HUES6 (cell line): ENCODE measurements at regions not wholly inside any gene's neighbourhood (a gene's known extent, or its start where the extent isn't known, plus 50 kb on each side); places are given as distances from the start of the nearest gene placed in this dataset.

ENCODE experiments used
- H3K27ac ChIP-seq: 2 replicates; pipeline ENCODE4 v1.7.0; 2013; ENCODE audit warnings: low read depth, mild to moderate bottlenecking, low read length, inconsistent platforms
- H3K27me3 ChIP-seq: 2 replicates; pipeline ENCODE4 v1.6.1; 2013; ENCODE audit warnings: low read length; ENCODE audit not compliant: control insufficient read depth, insufficient read depth
- H3K36me3 ChIP-seq: 2 replicates; pipeline ENCODE4 v1.6.1; 2013; ENCODE audit warnings: low read length; ENCODE audit not compliant: control insufficient read depth, insufficient read depth
- H3K4me1 ChIP-seq: 2 replicates; pipeline ENCODE4 v1.6.1; 2013; ENCODE audit warnings: low read length; ENCODE audit not compliant: control insufficient read depth, insufficient read depth
- H3K4me3 ChIP-seq: 2 replicates; pipeline ENCODE4 v1.5.1; 2013; ENCODE audit warnings: low read depth, low read length
- H3K9ac ChIP-seq: one replicate; pipeline ENCODE4 v1.6.1; 2013; ENCODE audit warnings: mild to moderate bottlenecking, low read length
- H3K9me3 ChIP-seq: 2 replicates; pipeline ENCODE4 v1.6.1; 2013; ENCODE audit warnings: low read depth, low read length; ENCODE audit not compliant: control insufficient read depth, insufficient read depth

DNA sequence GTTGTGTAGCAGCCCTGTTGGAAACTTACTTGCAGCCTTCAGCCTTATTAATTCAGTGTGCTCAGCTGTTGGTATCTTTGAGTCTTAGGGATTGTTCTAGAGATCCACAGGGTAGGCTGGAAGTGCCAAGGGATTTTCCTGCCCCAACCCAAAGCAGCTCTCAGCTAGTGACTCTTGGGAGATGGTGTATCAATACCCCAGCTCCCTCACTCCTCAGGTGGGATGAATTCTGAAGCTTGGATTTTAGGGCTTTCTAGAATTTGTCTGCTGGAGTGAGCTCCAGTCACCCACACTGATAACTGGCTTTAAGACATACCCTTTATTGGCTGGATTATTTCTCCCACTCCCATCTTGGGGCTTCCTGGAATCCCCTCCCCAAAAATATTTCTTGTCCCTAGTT is 493.0 kb downstream of the MN1 start:
- Histone ChIP-seq H3K9ac (no peak overlapping the region), H3K36me3 (no peaks in the 10 kb centered on the region), H3K4me3 (no peak overlapping the region), H3K27ac (no peak overlapping the region), H3K27me3 (peaks cover 10% of the 10 kb centered on the region; the same call in 1 of the 2 replicates), H3K9me3 (no peaks in the 10 kb centered on the region), H3K4me1 (peaks cover 27% of the 10 kb centered on the region)

- Histone ChIP-seq H3K9ac (no peak overlapping the region), H3K4me3 (no peak overlapping the region), H3K4me1 (peaks cover 30% of the 10 kb centered on the region), H3K27me3 (peaks cover 10% of the 10 kb centered on the region; the same call in 1 of the 2 replicates), H3K9me3 (no peaks in the 10 kb centered on the region), H3K36me3 (no peaks in the 10 kb centered on the region), H3K27ac (no peak overlapping the region)
These were observed 491.9 kb downstream of the MN1 start for GRCh38 chr22:27309697-27310096.

- H3K4me1 ChIP-seq, result peaks cover 30% of the 10 kb centered on the region
- no peak overlapping the region for H3K9ac ChIP-seq
- no peaks in the 10 kb centered on the region for H3K9me3 ChIP-seq
- H3K36me3 ChIP-seq, result no peaks in the 10 kb centered on the region
- peaks cover 10% of the 10 kb centered on the region; the same call in 1 of the 2 replicates for H3K27me3 ChIP-seq
- H3K4me3 ChIP-seq, result peak overlapping the region; percentile 45; the same call in 1 of the 2 replicates
- no peak overlapping the region for H3K27ac ChIP-seq
These were observed 490.4 kb downstream of the MN1 start for GRCh38 chr22:27310966-27311697.

DNA sequence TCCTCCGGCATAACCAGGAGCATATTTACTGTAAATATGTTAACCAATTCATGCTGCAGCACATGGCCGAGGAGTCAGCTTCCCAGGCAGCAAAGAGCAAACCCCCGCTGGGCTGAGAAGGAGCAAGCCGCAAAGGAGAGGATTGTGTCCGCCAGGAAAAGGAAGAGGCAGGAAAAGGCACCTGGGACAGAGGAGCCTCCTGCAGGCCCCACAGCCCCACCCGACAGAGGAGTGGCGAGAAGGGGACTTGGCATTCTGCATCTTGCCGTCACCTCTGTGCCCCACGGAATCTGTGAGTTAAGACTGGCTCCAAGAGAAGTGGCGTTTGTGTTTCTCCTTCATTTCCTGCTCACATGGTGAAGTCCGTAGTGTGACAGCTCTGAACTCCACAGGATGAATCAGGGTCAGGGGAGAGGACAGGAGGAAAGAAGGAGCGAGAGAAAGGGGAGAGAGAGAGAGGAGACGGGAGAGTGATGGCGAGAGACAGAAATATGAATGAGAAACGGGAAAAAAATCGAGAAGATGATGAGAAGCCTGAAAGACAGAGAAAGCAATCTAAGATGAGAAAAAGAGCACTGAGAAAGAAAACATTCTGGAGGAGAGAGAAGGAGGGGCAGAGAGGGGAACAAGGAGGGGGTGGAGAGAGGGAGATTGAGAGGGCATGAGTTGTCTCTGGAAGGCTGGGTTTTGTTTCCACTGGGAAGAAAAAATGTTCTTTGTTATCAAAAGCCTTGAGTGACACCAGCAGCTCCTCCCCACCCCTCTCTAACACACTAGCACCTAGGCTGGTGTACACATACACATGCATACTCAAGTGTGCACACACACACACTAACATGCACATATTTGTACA is 489.6 kb downstream of the MN1 start:
- Histone ChIP-seq H3K4me3 (peak overlapping the region; percentile 45), H3K4me1 (peaks cover 30% of the 10 kb centered on the region), H3K9ac (no peak overlapping the region), H3K36me3 (no peaks in the 10 kb centered on the region), H3K9me3 (no peaks in the 10 kb centered on the region), H3K27ac (no peak overlapping the region), H3K27me3 (peaks cover 6% of the 10 kb centered on the region; the same call in 1 of the 2 replicates)

GRCh38 chr22:27312565-27312964 is 489.0 kb downstream of the MN1 start:
- Histone ChIP-seq H3K9me3 (no peaks in the 10 kb centered on the region), H3K27me3 (peaks cover 6% of the 10 kb centered on the region; the same call in 1 of the 2 replicates), H3K27ac (no peak overlapping the region), H3K4me1 (peaks cover 31% of the 10 kb centered on the region), H3K4me3 (no peak overlapping the region; the same call in 1 of the 2 replicates), H3K9ac (no peak overlapping the region), H3K36me3 (no peaks in the 10 kb centered on the region)

- peaks cover 36% of the 10 kb centered on the region for H3K4me1 ChIP-seq
- no peak overlapping the region for H3K4me3 ChIP-seq
- no peaks in the 10 kb centered on the region for H3K9me3 ChIP-seq
- H3K27ac ChIP-seq, result no peak overlapping the region
- H3K9ac ChIP-seq, result no peak overlapping the region
- no peaks in the 10 kb centered on the region for H3K36me3 ChIP-seq
- H3K27me3 ChIP-seq, result peaks cover 6% of the 10 kb centered on the region; the same call in 1 of the 2 replicates
These were observed 488.3 kb downstream of the MN1 start for GRCh38 chr22:27312966-27313855.

DNA sequence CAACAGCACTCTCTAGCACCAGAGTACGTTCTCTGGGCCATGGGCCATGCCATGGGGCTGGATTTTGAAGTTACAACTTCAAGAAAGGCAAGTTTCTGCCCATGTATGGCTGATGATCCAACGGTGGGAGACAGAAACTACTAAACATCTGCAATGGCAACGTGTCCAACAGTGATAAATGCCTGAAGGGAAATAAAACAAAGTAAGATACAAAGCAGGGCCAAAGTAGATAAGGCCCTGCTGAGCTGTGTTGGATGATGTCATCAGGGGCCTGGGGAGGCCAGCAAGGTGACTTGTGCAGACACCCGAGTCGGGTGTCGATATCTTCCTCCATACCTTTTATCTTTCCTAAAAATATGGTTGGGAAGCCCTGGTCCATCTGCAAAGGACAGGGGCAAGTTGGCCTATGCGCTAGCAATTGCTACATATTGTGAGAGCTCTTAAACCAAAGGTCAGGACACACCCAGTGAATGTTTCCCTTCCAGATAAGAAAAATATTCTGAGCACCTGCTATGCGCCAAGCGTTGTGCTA is 487.2 kb downstream of the MN1 start:
- no peak overlapping the region for H3K9ac ChIP-seq
- no peaks in the 10 kb centered on the region for H3K36me3 ChIP-seq
- peaks cover 5% of the 10 kb centered on the region for H3K9me3 ChIP-seq
- peaks cover 40% of the 10 kb centered on the region for H3K4me1 ChIP-seq
- H3K4me3 ChIP-seq, result no peak overlapping the region
- H3K27ac ChIP-seq, result no peak overlapping the region
- H3K27me3 ChIP-seq, result peaks cover 6% of the 10 kb centered on the region; the same call in 1 of the 2 replicates

DNA sequence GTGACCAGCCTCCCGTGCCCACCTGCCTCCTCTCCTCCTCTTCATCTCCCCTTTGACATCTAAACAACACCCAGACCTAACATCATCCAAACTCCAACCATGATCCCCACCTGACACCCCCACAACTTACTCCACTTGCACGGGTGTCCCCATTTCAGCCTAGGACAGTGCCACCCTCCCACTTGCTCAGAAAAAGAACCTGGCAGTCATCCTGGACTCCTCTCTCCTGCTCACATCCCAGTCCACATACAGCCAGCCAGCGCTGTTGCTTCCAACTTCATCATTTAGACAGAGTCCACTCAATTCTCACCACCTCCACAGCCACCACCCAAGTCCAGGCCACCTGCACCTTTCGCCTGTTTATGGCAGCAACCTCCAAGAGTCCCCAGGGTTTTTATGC is 485.7 kb downstream of the MN1 start:
- no peak overlapping the region for H3K9ac ChIP-seq
- no peaks in the 10 kb centered on the region for H3K36me3 ChIP-seq
- H3K4me1 ChIP-seq, result peaks cover 37% of the 10 kb centered on the region
- peaks cover 8% of the 10 kb centered on the region for H3K9me3 ChIP-seq
- no peak overlapping the region for H3K4me3 ChIP-seq
- no peak overlapping the region for H3K27ac ChIP-seq
- peaks cover 4% of the 10 kb centered on the region; the same call in 1 of the 2 replicates for H3K27me3 ChIP-seq

DNA sequence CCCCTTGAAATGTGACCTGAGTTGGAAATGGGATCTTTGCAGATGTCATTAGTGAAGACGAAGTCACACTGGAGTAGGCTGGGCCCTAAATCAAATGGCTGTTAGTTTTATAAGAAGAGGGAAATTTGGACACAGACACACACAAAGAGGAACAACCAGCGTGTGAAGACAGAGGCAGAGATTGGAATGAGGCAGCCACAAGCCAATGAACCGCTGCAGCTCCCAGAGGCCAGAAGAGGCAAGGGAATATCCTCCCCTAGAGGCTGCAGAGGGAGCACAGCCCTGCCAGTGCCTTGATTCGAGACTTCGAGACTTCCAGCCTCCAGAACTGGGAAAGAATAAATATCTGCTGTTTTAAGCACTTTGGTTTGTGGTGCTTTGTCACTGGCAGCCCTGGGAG is 484.5 kb downstream of the MN1 start:
- Histone ChIP-seq H3K4me1 (peaks cover 25% of the 10 kb centered on the region), H3K27ac (no peak overlapping the region), H3K27me3 (no peaks in the 10 kb centered on the region), H3K9me3 (peaks cover 8% of the 10 kb centered on the region), H3K9ac (no peak overlapping the region), H3K36me3 (no peaks in the 10 kb centered on the region), H3K4me3 (no peak overlapping the region)

GRCh38 chr22:27317971-27318428 is 483.6 kb downstream of the MN1 start:
- H3K4me3 ChIP-seq, result no peak overlapping the region
- H3K9ac ChIP-seq, result no peak overlapping the region
- no peak overlapping the region for H3K27ac ChIP-seq
- peaks cover 17% of the 10 kb centered on the region for H3K4me1 ChIP-seq
- H3K36me3 ChIP-seq, result no peaks in the 10 kb centered on the region
- no peaks in the 10 kb centered on the region; the same call in 1 of the 2 replicates for H3K27me3 ChIP-seq
- H3K9me3 ChIP-seq, result peaks cover 8% of the 10 kb centered on the region
